HG03175 (cell line): ENCODE measurements at regions not wholly inside any gene's neighbourhood (a gene's known extent, or its start where the extent isn't known, plus 50 kb on each side); places are given as distances from the start of the nearest gene placed in this dataset.
"Not testable (repeated sequence)": the region's sequence is repeated elsewhere in the genome, so short reads cannot be mapped to it uniquely, and the experiment has no call there.

ENCODE experiments used
- ATAC-seq: cut with Tn5 transposase; IDR thresholded peaks from one replicate; pipeline ENCODE4 v1.9.1; 2021; ENCODE audit warnings: mild to moderate bottlenecking, moderate library complexity; ENCODE audit not compliant: unreplicated experiment

DNA sequence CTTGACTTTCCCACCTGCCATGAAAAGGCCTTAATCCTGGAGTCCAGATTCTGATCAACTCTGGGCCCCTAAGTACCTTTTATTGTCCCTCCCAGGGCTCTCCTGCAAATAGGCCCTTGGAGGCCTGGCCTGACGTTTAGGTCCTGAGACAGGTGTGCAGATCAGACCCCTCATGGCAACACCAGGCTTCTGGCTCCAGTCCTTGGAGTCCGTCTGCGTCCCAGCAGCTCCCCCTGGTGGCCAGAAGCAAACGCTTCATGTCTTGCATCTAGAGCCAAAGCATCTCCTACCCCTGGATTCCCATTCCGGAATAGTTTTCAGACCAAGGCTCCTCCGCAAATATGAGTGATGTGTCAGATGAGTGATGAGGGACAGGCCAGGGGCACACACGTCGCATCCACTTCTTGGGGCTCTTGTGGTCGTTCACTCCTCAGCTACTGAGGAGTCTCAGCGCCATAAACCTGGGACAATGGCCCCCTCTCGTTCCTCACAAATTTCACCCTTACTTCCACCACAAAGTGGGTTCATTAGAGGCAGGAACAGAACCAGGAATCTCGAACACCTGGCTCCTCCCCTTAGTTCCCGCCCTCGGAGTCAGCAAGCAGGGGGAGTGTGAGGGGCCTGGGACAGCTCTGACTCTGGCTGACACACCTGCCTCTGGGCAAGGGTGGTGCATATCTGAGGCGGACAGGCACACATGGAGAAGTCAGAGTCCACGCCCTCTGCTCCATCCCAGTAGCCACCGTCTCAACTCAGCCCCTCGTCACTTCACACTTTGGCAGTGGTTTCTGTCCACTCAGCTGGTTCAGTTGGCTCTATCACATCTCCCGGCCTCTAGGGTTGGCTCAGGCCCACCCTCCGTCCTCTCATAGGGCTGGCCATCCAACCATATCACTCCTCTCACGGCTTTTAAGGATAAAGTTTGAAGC, 77.9 kb upstream of the PWP1 start:
- ATAC-seq = no peak

GRCh38 chr12:107608779-107609178, 76.8 kb upstream of the PWP1 start:
- not testable (repeated sequence) for ATAC-seq

GRCh38 chr12:107610021-107610859, 75.4 kb upstream of the PWP1 start:
- no peak for ATAC-seq

DNA sequence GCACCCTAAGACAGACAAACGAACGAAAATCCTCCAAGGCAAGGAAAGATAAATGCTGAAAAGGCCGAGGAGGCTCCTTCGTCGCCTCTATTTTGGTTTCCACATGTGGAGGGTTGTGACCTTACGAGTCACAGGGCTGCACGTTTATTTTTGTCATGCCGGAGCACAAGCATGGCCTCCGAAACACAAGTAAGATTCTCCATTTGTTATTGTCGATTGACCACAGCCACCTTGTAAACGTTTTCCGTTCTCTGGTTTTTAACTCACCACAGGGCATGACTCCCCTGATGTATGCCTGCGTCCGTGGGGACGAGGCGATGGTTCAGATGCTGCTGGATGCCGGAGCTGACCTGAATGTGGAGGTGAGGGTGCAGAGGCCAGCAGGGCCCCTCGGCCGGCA, 73.1 kb upstream of the PWP1 start:
- no peak for ATAC-seq

DNA sequence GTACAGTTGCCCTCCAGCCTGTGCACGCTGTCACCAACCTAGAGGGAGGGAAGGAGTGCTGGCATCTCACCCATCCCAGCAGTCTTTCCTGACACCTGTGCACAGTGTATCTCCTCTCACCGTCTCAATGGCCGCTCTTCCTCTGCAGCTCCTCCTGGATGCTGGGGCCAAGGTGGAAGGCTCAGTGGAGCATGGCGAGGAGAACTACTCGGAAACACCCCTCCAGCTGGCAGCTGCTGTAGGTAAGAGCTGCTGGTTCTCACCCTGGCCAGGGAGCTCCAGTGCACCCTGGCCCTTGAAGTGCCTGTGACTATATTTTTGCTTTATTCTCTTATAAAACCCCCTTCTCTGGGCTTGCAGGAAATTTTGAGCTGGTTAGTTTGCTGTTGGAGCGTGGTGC, 68.7 kb upstream of the PWP1 start:
- ATAC-seq = no peak

- ATAC-seq = no peak
Observed at GRCh38 chr12:107618106-107618505, 67.5 kb upstream of the PWP1 start.

GRCh38 chr12:107619831-107620230, 65.8 kb upstream of the PWP1 start:
- ATAC-seq = no peak

- no peak for ATAC-seq
Observed at GRCh38 chr12:107622001-107622400, 63.6 kb upstream of the PWP1 start.

GRCh38 chr12:107624493-107624892, 61.1 kb upstream of the PWP1 start:
- ATAC-seq = no peak

DNA sequence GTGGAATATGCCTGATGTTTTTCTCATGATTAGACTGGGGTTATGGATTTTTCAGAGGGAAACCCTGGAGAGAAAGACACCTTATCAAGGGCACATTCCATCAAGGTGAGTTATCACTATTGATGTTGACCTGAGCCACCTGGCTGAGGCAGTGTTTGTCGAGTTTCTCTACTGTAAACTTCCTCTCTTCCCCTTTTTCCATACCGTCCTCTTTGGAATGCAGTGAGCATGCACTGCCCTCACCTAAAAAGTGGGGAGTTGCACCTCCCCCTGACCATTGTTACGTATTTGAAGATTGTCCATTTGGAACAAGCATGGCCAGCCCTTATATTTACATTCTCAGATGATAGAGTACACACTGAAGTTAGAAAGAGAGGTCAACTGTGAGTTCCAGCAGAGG, 53.9 kb upstream of the PWP1 start:
- ATAC-seq = no peak

- ATAC-seq = no peak
Observed at GRCh38 chr12:107632246-107632645, 53.4 kb upstream of the PWP1 start.

- ATAC-seq = no peak
Observed at GRCh38 chr12:107634530-107634929, 51.1 kb upstream of the PWP1 start.

DNA sequence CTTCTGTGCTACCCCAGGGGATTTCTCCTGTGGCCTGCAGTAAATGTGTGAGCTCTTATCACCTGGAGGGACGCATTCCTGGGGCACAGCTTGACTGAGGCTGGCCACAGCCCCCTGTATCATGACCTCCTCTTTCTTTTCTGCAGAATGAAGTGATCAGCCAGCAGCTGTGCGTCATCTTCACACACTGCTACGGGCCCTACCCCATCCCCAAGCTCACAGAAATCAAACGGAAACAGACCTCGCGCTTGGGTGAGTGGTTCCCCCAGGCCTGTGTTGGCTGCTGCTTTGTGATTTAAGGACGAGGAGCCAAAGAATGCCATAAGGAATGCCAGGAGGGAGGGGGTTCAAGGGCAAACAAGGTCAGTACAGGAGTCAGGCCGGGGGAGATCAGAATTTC, 50.5 kb upstream of the PWP1 start:
- ATAC-seq = no peak
